Amygdala (tissue), 56 donors: ENCODE measurements at regions not wholly inside any gene's neighbourhood (a gene's known extent, or its start where the extent isn't known, plus 50 kb on each side); places are given as distances from the start of the nearest gene placed in this dataset.
"Not testable (repeated sequence)": the region's sequence is repeated elsewhere in the genome, so short reads cannot be mapped to it uniquely, and the experiment has no call there.

ENCODE experiments used
- DNase-seq, 56 donors: peaks; one replicate each; lab custom pipeline; 2025; lab: John Stamatoyannopoulos, UW

DNA sequence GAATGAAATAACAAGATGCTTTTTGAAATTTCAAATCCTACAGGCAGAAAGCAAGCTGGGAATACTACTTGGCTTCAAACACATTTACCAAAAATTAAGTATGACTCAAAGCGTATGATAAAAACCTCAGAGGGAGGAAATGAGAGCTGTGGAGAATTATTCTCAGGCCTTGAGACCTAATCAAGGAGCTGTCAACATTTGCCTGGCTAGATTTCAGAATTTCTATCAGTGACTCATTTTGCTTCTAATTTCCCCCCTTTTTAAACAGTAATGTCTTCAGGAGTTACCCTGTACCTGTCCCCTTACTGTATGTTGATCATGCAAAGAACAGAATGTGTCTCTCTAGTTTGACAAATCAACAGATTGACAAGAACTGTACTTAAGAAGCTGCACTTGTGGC, 1324.5 kb upstream of the DDX18 start:
- DNase-seq, result no peak

DNA sequence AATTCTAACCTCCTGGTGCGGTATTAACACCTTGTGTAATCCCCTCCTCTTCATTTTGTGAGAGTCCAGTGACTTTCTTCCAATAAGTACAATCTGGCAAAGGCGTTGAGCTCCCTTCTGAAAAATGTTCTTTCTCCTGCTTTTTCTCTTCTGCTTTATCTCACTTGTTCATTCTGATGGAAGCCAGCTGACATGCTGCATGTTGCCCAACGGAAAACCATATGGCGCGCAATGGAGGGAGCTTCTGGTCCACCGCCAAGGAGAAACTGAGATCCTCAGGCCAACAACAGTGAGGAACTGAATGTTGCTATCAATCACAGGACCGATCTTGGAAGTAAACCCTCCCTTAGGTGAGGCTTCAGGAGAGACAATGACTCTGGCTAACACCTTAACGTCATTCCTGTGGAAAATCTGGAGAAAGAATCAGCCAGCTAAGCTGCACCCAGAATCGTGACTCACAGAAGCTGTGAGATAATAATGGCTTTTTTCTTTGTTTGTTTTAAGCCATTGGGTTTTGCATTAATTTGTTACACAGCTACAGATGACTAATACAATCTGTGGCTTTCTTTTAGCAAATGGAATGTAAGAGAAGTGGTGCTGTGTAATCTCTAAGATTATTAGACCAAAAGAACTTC, 1323.9 kb upstream of the DDX18 start:
- DNase-seq, result no peak

DNA sequence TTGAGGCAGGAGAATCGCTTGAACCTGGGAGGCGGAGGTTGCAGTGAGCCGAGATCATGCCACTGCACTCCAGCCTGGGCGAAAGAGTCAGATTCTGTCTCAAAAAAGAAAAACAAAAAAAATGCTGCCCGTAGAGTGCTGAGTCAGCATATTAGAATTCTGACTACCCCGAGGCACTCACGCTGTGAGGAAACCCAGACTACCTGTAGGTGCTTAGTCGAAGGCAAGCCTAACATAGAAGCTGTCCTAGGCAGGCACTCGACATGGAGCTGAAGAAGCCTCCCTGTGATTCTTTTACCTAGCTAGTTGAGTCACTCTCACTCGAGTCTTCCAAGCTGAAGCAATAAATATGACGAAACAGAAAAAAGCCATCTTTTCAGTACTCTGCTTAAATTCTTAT, 1323.2 kb upstream of the DDX18 start:
- no peak for DNase-seq

DNA sequence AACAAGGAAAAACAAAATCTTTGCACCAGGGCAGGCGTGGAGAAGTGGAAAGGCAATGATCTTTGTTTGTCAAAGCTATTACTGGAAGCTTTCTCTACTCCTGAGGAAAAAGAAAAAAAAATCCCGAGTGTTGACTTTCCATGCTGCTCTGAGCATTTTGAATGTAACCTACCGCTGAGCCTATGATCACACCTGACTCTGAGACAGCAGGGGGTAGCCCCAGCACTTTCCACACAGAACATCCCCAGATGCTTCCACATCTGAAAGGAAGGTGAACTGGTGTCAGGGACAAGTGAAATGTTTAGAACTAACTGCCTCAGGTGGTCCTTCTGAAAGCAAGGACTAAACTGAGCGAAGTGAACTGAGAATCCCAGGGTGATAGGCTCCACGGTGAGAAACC, 1315.1 kb upstream of the DDX18 start:
- no peak for DNase-seq

DNA sequence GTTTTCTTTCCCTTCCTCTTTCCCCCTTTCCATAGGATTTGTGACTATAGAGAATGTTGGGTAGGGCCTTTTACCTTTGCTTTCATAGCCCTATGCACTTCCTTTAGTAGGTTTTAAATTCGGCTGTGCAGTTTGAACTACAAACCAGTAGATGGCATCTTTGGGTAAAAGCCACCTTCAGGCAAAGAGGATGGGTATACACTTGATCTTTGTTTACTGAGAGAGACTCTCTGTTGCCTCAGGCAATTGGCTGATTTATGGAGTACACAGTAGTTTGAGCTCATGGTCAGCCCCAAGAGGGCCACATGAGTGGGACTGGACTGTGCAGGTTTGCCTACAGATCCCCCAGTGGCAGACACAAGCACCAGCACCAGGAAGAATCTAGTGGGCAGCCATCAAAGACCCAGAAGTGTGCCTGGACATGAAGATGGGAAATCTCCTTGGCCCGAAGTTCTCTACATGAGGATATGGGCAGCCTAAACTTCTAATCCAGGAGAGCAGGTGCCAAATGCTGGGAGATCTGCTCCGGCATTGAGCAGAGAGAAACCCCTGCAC, 1304.3 kb upstream of the DDX18 start:
- peak in 2 of 56 donors; percentile 3 to 4 for DNase-seq

DNA sequence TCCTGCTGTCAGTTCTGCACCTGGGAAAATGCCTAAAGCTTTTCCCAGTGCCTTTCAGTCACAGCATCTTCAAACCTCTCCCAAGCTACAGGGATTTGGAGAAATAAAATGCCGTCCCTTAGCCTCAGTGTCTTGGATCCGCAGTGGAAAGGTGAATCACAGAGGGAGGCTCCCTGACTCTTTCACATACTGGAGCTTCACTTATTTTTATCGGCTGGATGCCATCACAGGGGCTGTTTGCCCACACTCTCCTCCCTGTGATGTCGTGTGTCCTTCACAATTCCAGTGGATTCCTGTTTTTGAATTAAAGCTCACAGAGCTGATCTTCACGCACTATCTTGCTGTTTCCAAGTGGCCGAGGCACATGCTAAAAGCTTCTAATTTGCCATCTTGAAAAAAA, 1303.1 kb upstream of the DDX18 start:
- no peak for DNase-seq

DNA sequence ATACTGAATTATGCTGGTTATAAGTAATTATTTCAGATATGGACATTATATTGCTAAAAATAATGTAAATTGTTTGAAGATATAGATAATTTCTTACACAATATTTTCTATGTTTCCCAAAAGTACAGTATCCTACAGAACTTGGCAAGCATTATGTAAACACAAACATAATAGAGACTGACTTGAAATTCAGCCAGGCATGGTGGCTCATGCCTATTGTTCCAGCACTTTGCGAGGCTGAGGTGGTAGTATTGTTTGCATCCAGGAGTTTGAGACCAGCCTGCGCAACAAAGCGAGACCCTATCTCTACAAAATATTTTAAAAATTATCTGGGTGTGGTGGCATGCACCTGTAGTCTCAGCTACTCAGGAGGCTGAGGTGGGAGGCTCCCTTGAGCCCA, 1300.5 kb upstream of the DDX18 start:
- DNase-seq, result no peak

DNA sequence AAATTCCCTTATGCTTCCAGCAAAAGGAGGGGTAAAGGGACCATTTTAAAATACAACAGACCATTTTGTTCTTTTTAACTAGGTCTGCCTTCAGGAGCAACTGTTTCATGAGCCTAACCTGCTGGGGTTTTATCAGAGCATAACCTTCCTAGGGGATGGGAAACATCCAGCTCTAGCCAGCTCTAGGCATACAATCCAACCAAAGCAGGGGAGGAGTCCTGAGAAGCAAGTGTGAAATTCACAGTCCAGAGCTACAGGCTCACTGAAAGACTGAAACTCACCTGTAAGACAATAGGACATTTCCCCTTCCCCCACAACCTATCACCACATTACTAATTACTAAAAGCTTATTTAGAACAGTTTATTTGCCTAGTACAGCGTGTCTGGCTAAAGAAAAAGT, 1296.6 kb upstream of the DDX18 start:
- DNase-seq, result no peak

DNA sequence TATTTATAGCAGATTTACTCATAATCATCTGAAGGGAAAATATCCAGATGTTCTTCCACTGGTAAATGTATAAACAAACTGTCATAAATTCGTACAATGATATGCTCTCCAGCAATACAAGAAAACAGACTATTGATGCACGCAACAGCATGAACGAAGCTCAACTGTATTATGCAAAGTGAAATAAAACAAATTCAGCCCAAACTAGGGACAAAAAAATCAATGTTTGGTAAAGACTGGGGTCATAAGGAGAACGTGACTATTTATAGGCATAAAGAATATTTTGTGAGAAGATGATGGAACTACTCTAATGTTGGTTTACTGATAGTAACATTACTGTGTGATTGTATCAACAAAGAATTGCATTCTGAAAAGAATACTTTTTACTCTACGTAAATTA, 1276.7 kb upstream of the DDX18 start:
- no peak for DNase-seq

DNA sequence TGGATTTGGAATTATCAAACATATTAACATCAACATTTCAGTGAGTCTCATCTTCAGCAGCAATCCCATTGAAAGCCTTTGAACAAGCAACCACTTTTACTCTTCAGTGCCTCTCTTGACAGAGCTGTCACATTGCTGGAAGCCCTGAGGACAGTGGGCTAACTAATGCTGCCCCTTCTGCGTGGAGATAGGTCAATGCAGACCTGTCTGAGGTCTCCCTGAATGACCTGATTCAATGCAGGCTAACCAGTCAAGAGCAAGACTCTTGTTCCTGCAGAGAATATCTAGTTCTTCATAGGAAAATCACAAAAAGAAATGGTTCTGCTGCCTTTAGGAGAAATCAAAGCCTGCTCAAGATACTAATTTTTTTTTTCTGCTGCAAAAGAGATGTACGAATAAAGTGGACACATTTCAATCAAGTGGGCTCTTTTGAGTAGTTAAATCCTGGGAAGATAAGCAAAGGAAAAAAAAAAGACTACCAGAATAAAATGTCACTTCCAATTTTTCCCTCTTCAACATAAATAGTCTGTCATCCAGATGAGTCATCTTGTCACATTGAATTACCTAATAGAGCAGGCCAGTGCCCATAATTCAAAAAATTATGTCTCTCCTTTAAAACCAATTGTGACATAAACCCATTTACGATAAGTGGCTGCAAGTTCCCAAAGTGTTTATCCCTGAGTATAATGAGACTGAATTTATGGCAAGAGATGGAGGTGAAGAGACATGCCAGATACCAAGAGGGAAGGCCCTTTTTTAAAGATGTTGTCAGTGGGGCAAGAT, 1269.0 kb upstream of the DDX18 start:
- no peak for DNase-seq

DNA sequence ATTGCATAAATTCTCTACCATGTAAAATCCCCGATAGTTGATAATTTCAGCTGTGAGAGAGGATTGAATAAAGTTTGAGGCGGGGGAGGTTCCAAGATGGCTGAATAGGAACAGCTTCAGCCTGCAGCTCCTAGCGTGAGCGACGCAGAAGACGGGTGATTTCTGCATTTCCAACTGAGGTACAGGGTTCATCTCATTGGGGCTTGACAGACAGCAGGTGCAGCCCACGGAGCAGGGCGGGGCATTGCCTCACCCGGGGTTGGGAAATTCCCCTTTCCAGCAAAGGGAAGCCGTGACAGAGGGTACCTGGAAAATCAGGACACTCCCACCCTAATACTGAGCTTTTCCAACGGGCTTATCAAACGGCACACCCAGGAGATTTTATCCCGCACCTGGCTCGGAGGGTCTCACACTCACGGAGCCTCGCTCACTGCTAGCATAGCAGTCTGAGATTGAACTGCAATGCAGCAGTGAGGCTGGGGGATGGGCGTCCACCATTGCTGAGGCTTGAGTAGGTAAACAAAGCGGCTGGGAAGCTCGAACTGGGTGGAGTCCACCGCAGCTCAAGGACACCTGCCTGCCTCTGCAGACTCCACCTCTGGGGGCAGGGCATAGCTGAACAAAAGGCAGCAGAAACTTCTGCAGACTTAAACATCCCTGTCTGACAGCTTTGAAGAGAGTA, 1261.6 kb upstream of the DDX18 start:
- DNase-seq, result not testable (repeated sequence)

DNA sequence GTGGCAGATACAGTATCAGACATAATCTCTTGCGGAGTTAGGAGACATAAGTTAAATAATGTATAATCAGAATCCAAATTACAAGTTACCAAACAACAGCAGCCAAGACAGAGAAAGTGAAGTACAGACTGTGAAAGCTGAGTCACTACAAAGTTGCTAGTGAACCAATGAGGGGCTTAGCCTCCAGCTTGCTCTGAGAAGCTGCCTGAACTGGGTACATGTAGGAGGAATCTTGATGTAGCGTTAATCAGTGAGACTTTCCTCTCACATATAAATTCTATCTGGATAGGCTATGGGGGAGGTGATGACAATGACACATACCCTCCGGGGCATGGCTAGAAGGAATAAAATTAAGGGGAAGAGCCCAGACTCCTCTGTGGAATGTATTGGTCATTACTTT, 1234.3 kb upstream of the DDX18 start:
- no peak for DNase-seq

DNA sequence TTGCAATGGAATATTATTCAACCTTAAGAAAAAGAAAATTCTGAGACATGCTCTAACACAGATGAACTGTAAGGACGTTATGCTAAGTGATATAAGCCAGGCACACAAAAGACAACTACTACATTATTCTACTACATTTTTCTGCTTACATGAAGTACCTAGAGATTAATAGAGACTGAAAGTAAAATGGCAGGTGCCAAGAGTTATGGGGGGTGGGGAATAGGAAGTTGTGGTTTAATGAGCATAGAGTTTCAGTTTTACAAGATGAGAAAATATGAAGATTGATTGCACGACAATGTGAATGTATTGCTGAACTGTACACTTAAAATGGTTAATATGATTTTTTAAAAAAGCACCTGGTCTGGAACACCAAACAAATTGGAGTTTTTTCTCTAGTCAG, 1231.6 kb upstream of the DDX18 start:
- DNase-seq, result no peak

DNA sequence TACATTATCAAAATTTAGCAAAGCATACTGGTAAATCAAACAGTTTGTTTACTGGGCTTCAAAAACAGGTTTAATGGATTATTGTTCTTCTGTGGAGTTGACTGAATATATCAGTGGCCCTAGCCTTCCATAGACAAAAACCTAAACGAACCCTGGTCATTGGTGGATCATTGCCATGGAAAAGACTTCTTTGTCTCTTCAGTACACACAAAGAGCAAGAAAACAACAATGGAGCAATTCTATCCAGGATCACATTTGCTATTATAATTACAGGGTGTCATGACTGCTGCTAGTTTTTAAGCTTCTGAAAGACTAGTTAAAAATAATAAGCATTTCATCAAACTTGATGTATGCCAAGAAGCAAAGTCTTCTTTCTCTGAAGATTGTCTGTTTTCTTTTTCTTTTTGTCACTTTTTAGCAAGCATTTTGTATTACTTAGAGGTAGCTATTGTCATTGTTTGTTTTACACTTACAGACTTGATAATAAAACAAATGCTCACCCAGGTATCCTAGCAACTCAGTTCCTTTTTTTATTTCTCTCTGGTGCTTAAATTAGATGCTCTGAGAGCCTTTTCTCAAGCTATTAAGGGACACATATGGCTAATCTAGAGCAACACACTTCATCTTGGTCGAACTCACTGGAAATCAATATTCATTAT, 1228.7 kb upstream of the DDX18 start:
- DNase-seq, result peak in 3 of 56 donors; percentile 3 to 23 (median 14)

DNA sequence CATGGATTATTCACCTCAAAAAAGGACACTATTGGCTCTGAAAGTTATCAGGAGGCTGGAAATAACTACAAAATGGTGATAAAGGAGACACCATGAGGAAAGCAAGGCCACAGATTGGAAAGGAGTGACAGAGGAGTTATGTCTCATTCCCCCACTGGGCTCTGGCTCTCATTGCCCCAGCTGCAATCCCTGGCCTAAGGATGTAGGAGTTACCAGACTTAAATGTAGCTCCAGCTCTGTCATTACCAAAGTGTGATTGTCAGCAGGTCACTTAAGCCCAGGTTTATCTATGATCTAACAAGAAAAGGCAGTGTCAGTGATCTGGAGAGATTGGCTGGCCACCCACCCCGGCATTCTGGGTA, 1228.2 kb upstream of the DDX18 start:
- DNase-seq, result no peak
